ENCODE measurements at regions not wholly inside any gene's neighbourhood (a gene's known extent, or its start where the extent isn't known, plus 50 kb on each side); places are given as distances from the start of the nearest gene placed in this dataset.

- ATAC-seq (no peak), DNase-seq (no peak)
- 66 to 70% methylated on average over 3 of the region's 3 CpGs for WGBS, 2 donors
- no peak for TF ChIP-seq CTCF (IDR thresholded peaks at IDR 0.05)
- no peak for TF ChIP-seq POLR2A (IDR thresholded peaks at IDR 0.05)
- intact Hi-C loops (cut with DNase I): no loop called here
- Histone ChIP-seq H3K4me3 (no peak overlapping the region), H3K4me1 (no peaks in the 10 kb centered on the region), H3K27me3 (no peaks in the 10 kb centered on the region), H3K36me3 (replicated peaks in 1 of 2; ENCODE audit: insufficient read depth in 1 of 2, low read depth in 2 of 2) (no peaks in the 10 kb centered on the region), H3K27ac (no peak overlapping the region), H3K9me3 (no peaks in the 10 kb centered on the region)
Measured at GRCh38 chr4:185931986-185932385, 120.0 kb upstream of the SORBS2 start.

GRCh38 chr4:185932491-185932890 is 120.5 kb upstream of the SORBS2 start:
- ATAC-seq (no peak), DNase-seq (no peak)
- H3K36me3 ChIP-seq (replicated peaks in 1 of 2; ENCODE audit: insufficient read depth in 1 of 2, low read depth in 2 of 2): no peaks in the 10 kb centered on the region
- TF ChIP-seq POLR2A (IDR thresholded peaks at IDR 0.05) (no peak), CTCF (IDR thresholded peaks at IDR 0.05) (no peak)
- no peaks in the 10 kb centered on the region for H3K9me3 ChIP-seq
- no peaks in the 10 kb centered on the region for H3K4me1 ChIP-seq
- intact Hi-C loops (cut with DNase I): no loop called here
- H3K27ac ChIP-seq: no peak overlapping the region
- H3K4me3 ChIP-seq: no peak overlapping the region
- no peaks in the 10 kb centered on the region for H3K27me3 ChIP-seq
- WGBS, 2 donors: 83 to 88% methylated on average over 5 of the region's 5 CpGs

- Histone ChIP-seq H3K36me3 (replicated peaks in 1 of 2; ENCODE audit: insufficient read depth in 1 of 2, low read depth in 2 of 2) (no peaks in the 10 kb centered on the region), H3K27ac (no peak overlapping the region), H3K4me1 (no peaks in the 10 kb centered on the region), H3K27me3 (no peaks in the 10 kb centered on the region), H3K4me3 (no peak overlapping the region), H3K9me3 (no peaks in the 10 kb centered on the region)
- TF ChIP-seq POLR2A (IDR thresholded peaks at IDR 0.05): no peak
- TF ChIP-seq CTCF (IDR thresholded peaks at IDR 0.05): no peak
- DNase-seq: no peak
- 74 to 81% methylated on average over 8 of the region's 8 CpGs for WGBS, 2 donors
- ATAC-seq: no peak
- intact Hi-C loops (cut with DNase I): no loop called here
Measured at GRCh38 chr4:185933078-185933581, 121.1 kb upstream of the SORBS2 start.

- Histone ChIP-seq H3K4me1 (no peaks in the 10 kb centered on the region), H3K9me3 (no peaks in the 10 kb centered on the region), H3K27me3 (no peaks in the 10 kb centered on the region), H3K36me3 (replicated peaks in 1 of 2; ENCODE audit: insufficient read depth in 1 of 2, low read depth in 2 of 2) (no peaks in the 10 kb centered on the region), H3K27ac (no peak overlapping the region), H3K4me3 (no peak overlapping the region)
- no peak for ATAC-seq
- TF ChIP-seq CTCF (IDR thresholded peaks at IDR 0.05): no peak
- no peak for TF ChIP-seq POLR2A (IDR thresholded peaks at IDR 0.05)
- intact Hi-C loops (cut with DNase I): no loop called here
- no peak for DNase-seq
- 53 to 57% methylated on average over 10 of the region's 10 CpGs for WGBS, 2 donors
Measured at GRCh38 chr4:185936650-185937376, 124.8 kb upstream of the SORBS2 start.

GRCh38 chr4:185938654-185939053 is 126.7 kb upstream of the SORBS2 start:
- Histone ChIP-seq H3K4me1 (no peaks in the 10 kb centered on the region), H3K27ac (no peak overlapping the region), H3K27me3 (no peaks in the 10 kb centered on the region), H3K4me3 (no peak overlapping the region), H3K9me3 (no peaks in the 10 kb centered on the region), H3K36me3 (replicated peaks in 1 of 2; ENCODE audit: insufficient read depth in 1 of 2, low read depth in 2 of 2) (no peaks in the 10 kb centered on the region)
- no peak for TF ChIP-seq CTCF (IDR thresholded peaks at IDR 0.05)
- no peak for TF ChIP-seq POLR2A (IDR thresholded peaks at IDR 0.05)
- ATAC-seq: no peak
- WGBS, 2 donors: 90 to 96% methylated on average over 8 of the region's 8 CpGs
- no peak for DNase-seq
- intact Hi-C loops (cut with DNase I): no loop called here

Data from body of pancreas (tissue), 4 donors.